ENCODE measurements at regions not wholly inside any gene's neighbourhood (a gene's known extent, or its start where the extent isn't known, plus 50 kb on each side); places are given as distances from the start of the nearest gene placed in this dataset. TPM values are rescaled to one million over a fixed set of nuclear protein-coding genes. Genes with fewer than 3 reads are reported as not detected.

DNA sequence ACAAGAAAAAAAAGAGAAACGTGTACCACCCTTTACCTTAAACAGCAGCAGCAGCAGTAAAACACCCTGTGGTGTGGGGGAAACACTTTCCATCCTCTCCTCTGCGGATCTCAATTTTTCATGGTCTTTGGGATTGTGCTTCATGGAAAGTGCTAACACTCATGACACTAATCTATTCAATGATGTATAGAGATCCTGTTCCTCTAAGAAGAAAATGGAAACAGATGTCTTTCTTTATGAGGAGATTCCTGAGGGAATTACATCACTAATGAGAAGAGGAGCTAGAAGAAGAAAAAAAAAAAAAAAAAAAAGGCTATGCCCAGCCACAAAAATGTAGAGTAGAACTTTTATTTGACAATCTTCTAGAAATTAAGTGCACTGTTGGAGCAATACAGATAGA, 62.9 kb upstream of the NDST3 start:
- no peak overlapping the region for H3K27ac ChIP-seq
- no peak for DNase-seq
- TF ChIP-seq POLR2A (IDR thresholded peaks at IDR 0.05): no peak
- TF ChIP-seq, protein P1, sequence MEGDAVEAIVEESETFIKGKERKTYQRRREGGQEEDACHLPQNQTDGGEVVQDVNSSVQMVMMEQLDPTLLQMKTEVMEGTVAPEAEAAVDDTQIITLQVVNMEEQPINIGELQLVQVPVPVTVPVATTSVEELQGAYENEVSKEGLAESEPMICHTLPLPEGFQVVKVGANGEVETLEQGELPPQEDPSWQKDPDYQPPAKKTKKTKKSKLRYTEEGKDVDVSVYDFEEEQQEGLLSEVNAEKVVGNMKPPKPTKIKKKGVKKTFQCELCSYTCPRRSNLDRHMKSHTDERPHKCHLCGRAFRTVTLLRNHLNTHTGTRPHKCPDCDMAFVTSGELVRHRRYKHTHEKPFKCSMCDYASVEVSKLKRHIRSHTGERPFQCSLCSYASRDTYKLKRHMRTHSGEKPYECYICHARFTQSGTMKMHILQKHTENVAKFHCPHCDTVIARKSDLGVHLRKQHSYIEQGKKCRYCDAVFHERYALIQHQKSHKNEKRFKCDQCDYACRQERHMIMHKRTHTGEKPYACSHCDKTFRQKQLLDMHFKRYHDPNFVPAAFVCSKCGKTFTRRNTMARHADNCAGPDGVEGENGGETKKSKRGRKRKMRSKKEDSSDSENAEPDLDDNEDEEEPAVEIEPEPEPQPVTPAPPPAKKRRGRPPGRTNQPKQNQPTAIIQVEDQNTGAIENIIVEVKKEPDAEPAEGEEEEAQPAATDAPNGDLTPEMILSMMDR (IDR thresholded peaks at IDR 0.05): no peak

DNA sequence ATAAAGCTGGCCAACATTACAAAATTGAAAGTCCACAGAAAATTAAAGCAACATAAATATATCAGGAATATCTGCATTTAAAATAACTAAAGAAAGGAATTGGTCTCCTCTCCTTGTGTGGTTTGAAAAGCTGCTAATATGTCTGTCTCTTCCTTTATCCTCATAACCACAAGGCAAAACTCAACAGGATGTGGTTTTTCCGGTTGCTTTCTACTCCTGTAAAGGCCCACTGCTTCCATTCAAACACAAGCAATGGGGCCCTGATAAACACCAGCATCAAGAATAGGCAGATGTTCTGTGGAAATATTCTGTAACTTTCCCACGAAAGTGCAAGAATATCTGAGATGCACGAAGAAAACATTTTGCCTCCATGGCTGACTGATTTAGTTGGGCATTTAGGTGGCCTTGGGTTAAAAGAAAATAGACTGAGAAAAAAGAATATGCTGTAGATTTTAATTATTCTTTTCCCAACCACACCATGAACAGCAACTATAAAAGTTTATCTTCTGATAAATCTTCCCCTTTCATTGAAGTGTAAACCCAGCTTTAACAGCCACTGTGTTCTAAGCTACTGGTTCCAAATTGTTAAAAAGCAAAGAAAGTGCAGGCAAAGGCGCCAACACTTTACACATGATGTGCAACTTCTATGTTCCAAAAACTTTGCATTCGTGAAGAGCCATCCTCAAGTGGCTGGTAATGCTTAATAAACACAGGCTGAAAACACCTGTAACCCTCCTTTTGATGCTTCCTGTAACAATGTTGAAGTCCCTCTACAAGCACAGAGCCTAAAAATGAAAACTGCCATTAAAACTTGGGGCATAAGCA, 50.5 kb upstream of the NDST3 start:
- TF ChIP-seq, protein P1 (IDR thresholded peaks at IDR 0.05): no peak
- no peak for TF ChIP-seq POLR2A (IDR thresholded peaks at IDR 0.05)
- Histone ChIP-seq H3K27me3 (no peaks in the 10 kb centered on the region), H3K4me1 (no peaks in the 10 kb centered on the region), H3K4me3 (no peak overlapping the region), H3K36me3 (no peaks in the 10 kb centered on the region), H3K9me3 (no peaks in the 10 kb centered on the region), H3K27ac (no peak overlapping the region)
- intact Hi-C loops (cut with DNase I; ENCODE audit: low total_unique reads): no loop called here
- DNase-seq: no peak

More for the DNA sequence above, 62.9 kb upstream of the NDST3 start:
- no peak overlapping the region for H3K4me3 ChIP-seq
- intact Hi-C loops (cut with DNase I; ENCODE audit: low total_unique reads): no loop called here
- H3K9me3 ChIP-seq: no peaks in the 10 kb centered on the region
- H3K4me1 ChIP-seq: no peaks in the 10 kb centered on the region
- H3K27me3 ChIP-seq: no peaks in the 10 kb centered on the region
- no peaks in the 10 kb centered on the region for H3K36me3 ChIP-seq

DNA sequence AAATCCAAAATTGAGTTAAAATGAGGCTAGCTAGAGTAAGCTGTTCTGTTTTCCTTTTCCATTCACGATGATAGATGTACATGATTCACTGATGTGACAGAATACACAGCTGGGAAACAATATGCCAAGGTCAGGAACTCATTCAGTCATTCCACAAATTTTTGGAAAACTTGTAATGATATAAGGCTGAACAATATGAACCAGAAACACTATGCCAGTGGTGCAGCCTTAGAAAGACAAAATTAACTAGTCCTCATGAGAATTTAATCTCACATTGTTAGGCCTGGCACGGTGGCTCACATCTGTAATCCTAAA, 50.0 kb upstream of the NDST3 start:
- intact Hi-C loops (cut with DNase I; ENCODE audit: low total_unique reads): no loop called here
- H3K36me3 ChIP-seq: no peaks in the 10 kb centered on the region
- H3K27me3 ChIP-seq: no peaks in the 10 kb centered on the region
- no peak for DNase-seq
- no peaks in the 10 kb centered on the region for H3K9me3 ChIP-seq
- H3K4me3 ChIP-seq: no peak overlapping the region
- no peaks in the 10 kb centered on the region for H3K4me1 ChIP-seq
- no peak overlapping the region for H3K27ac ChIP-seq
- TF ChIP-seq, protein P1 (IDR thresholded peaks at IDR 0.05): no peak
- TF ChIP-seq POLR2A (IDR thresholded peaks at IDR 0.05): no peak

Small RNAs in the stretch of these regions (small RNA-seq; reads per million reads assigned to genes)
- gene AC107399.1: not detected
